Middle frontal gyrus (tissue), 1 donor: ENCODE measurements at regions not wholly inside any gene's neighbourhood (a gene's known extent, or its start where the extent isn't known, plus 50 kb on each side); places are given as distances from the start of the nearest gene placed in this dataset.
"Not testable (repeated sequence)": the region's sequence is repeated elsewhere in the genome, so short reads cannot be mapped to it uniquely, and the experiment has no call there.

Experiments used
- DNase-seq: peaks from one replicate; pipeline ENCODE4 v3.0.0-alpha.2; 2015; ENCODE audit warnings: low spot score; ENCODE audit errors: extremely low spot score

GRCh38 chr6:119738425-119738824 is 388.9 kb upstream of the MAN1A1 start:
- DNase-seq, result no peak

- no peak for DNase-seq
Measured at GRCh38 chr6:119736296-119737021, 386.9 kb upstream of the MAN1A1 start.

GRCh38 chr6:119735530-119735929 is 386.0 kb upstream of the MAN1A1 start:
- no peak for DNase-seq

GRCh38 chr6:119734227-119734626 is 384.7 kb upstream of the MAN1A1 start:
- DNase-seq, result no peak

GRCh38 chr6:119728935-119729334 is 379.4 kb upstream of the MAN1A1 start:
- no peak for DNase-seq

- DNase-seq, result no peak
Measured at GRCh38 chr6:119728220-119728750, 378.7 kb upstream of the MAN1A1 start.

GRCh38 chr6:119727504-119728219 is 378.1 kb upstream of the MAN1A1 start:
- DNase-seq, result no peak

GRCh38 chr6:119726912-119727311 is 377.4 kb upstream of the MAN1A1 start:
- DNase-seq, result not testable (repeated sequence)

- DNase-seq, result no peak
Measured at GRCh38 chr6:119726086-119726485, 376.5 kb upstream of the MAN1A1 start.

GRCh38 chr6:119720160-119720559 is 370.6 kb upstream of the MAN1A1 start:
- DNase-seq, result no peak

GRCh38 chr6:119717942-119718341 is 368.4 kb upstream of the MAN1A1 start:
- no peak for DNase-seq

GRCh38 chr6:119716668-119717270 is 367.2 kb upstream of the MAN1A1 start:
- DNase-seq, result no peak

GRCh38 chr6:119713903-119714302 is 364.3 kb upstream of the MAN1A1 start:
- DNase-seq, result no peak

GRCh38 chr6:119686644-119687043 is 337.1 kb upstream of the MAN1A1 start:
- no peak for DNase-seq

- DNase-seq, result no peak
Measured at GRCh38 chr6:119686240-119686639, 336.7 kb upstream of the MAN1A1 start.

GRCh38 chr6:119683671-119684070 is 334.1 kb upstream of the MAN1A1 start:
- DNase-seq, result no peak

- no peak for DNase-seq
Measured at GRCh38 chr6:119683031-119683430, 333.5 kb upstream of the MAN1A1 start.

GRCh38 chr6:119678961-119679360 is 329.4 kb upstream of the MAN1A1 start:
- no peak for DNase-seq

- DNase-seq, result no peak
Measured at GRCh38 chr6:119677384-119677783, 327.8 kb upstream of the MAN1A1 start.

- no peak for DNase-seq
Measured at GRCh38 chr6:119676961-119677360, 327.4 kb upstream of the MAN1A1 start.

GRCh38 chr6:119676230-119676629 is 326.7 kb upstream of the MAN1A1 start:
- no peak for DNase-seq

GRCh38 chr6:119673741-119674140 is 324.2 kb upstream of the MAN1A1 start:
- no peak for DNase-seq
